Breast epithelium (tissue), 3 donors: ENCODE measurements at regions not wholly inside any gene's neighbourhood (a gene's known extent, or its start where the extent isn't known, plus 50 kb on each side); places are given as distances from the start of the nearest gene placed in this dataset.

ENCODE experiments used
- CTCF ChIP-seq, 3 donors: fragments of 450-650 bp; IDR thresholded peaks; one replicate each; pipeline ENCODE4 v1.5.1; 2016 to 2017; ENCODE audit warnings: antibody characterized with exemption in 3 of 3, mild to moderate bottlenecking in 3 of 3, moderate library complexity in 3 of 3
- POLR2AphosphoS5 ChIP-seq, 3 donors: sonication (generic); formaldehyde crosslinking; IDR thresholded peaks; one replicate each; pipeline ENCODE4 v1.6.1; 2017; ENCODE audit warnings: antibody characterized with exemption in 3 of 3

DNA sequence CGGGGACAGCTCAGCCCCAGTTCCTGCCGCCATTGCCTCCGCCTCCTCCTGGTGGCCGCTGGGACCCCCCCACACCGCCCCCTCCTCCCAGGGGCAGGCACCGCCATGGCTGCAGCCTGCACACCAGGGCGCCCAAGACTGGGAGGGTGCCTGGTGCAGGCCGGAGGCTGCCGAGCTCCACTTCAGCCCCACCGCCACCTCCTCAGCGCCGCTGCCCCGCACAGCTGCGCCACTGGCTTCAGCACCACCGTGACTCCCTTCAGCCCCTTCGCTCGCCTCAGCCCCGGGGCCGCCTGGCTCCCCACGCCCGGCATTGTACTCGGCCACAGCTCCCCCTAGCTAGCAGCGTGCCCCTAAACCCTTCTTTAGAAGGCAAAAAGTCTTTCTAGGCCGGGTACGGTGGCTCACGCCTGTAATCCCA lies 131.1 kb downstream of the CRYBB2 start:
- TF ChIP-seq POLR2AphosphoS5 (IDR thresholded peaks at IDR 0.05): no peak
- TF ChIP-seq CTCF (IDR thresholded peaks at IDR 0.05): no peak
